Type B pancreatic cell (in vitro differentiated cells): ENCODE measurements at regions not wholly inside any gene's neighbourhood (a gene's known extent, or its start where the extent isn't known, plus 50 kb on each side); places are given as distances from the start of the nearest gene placed in this dataset.

Experiments used
- DNase-seq: peaks from one replicate; pipeline ENCODE4 v3.0.0; 2021; ENCODE audit warnings: mixed read lengths; ENCODE audit not compliant: unreplicated experiment; ENCODE audit errors: extremely low spot score
- H3K27ac Mint-ChIP-seq: 2 replicates; pipeline ENCODE4 v1.8.0; 2021; ENCODE audit warnings: mild to moderate bottlenecking, mixed read lengths
- H3K27me3 Mint-ChIP-seq: 2 replicates; pipeline ENCODE4 v1.8.0; 2021; ENCODE audit warnings: mixed read lengths
- H3K36me3 Mint-ChIP-seq: 2 replicates; pipeline ENCODE4 v1.8.0; 2021; ENCODE audit warnings: mixed read lengths
- H3K4me1 Mint-ChIP-seq: one replicate; pipeline ENCODE4 v1.8.0; 2021; ENCODE audit warnings: mixed read lengths; ENCODE audit not compliant: unreplicated experiment
- H3K4me3 Mint-ChIP-seq: 2 replicates; pipeline ENCODE4 v1.8.0; 2021; ENCODE audit warnings: mild to moderate bottlenecking, mixed read lengths
- H3K9me3 Mint-ChIP-seq: 2 replicates; pipeline ENCODE4 v1.8.0; 2021; ENCODE audit warnings: mixed read lengths
- CTCF ChIP-seq: fragments of 200-600 bp; sonication (generic); conservative IDR thresholded peaks from 2 replicates; pipeline ENCODE4 v1.5.0; 2021; ENCODE audit warnings: antibody characterized with exemption, mild to moderate bottlenecking

GRCh38 chr4:108385076-108385475, 216.3 kb upstream of the LEF1 start:
- DNase-seq: no peak
- Mint-ChIP-seq H3K27ac (no peak overlapping the region), H3K27me3 (no peaks in the 10 kb centered on the region), H3K4me3 (no peak overlapping the region), H3K4me1 (no peaks in the 10 kb centered on the region), H3K9me3 (no peaks in the 10 kb centered on the region), H3K36me3 (no peaks in the 10 kb centered on the region)
- no peak for TF ChIP-seq CTCF

GRCh38 chr4:108384544-108384943, 215.8 kb upstream of the LEF1 start:
- Mint-ChIP-seq H3K4me3 (no peak overlapping the region), H3K4me1 (no peaks in the 10 kb centered on the region), H3K9me3 (no peaks in the 10 kb centered on the region), H3K36me3 (no peaks in the 10 kb centered on the region), H3K27me3 (no peaks in the 10 kb centered on the region), H3K27ac (no peak overlapping the region)
- TF ChIP-seq CTCF: no peak
- DNase-seq: no peak

- no peak overlapping the region for H3K27ac Mint-ChIP-seq
- no peaks in the 10 kb centered on the region for H3K4me1 Mint-ChIP-seq
- TF ChIP-seq CTCF: no peak
- no peaks in the 10 kb centered on the region for H3K36me3 Mint-ChIP-seq
- no peaks in the 10 kb centered on the region for H3K27me3 Mint-ChIP-seq
- no peak overlapping the region for H3K4me3 Mint-ChIP-seq
- no peaks in the 10 kb centered on the region for H3K9me3 Mint-ChIP-seq
- DNase-seq: no peak
These were observed 214.4 kb upstream of the LEF1 start for GRCh38 chr4:108383157-108383556.

GRCh38 chr4:108382751-108383150, 214.0 kb upstream of the LEF1 start:
- TF ChIP-seq CTCF: no peak
- Mint-ChIP-seq H3K9me3 (no peaks in the 10 kb centered on the region), H3K4me1 (no peaks in the 10 kb centered on the region), H3K27ac (no peak overlapping the region), H3K27me3 (no peaks in the 10 kb centered on the region), H3K36me3 (no peaks in the 10 kb centered on the region), H3K4me3 (no peak overlapping the region)
- no peak for DNase-seq

GRCh38 chr4:108378164-108378563, 209.4 kb upstream of the LEF1 start:
- H3K27me3 Mint-ChIP-seq: peaks cover 2% of the 10 kb centered on the region
- no peak for TF ChIP-seq CTCF

GRCh38 chr4:108377021-108377420, 208.3 kb upstream of the LEF1 start:
- no peak for DNase-seq
- Mint-ChIP-seq H3K36me3 (no peaks in the 10 kb centered on the region), H3K9me3 (no peaks in the 10 kb centered on the region), H3K27ac (no peak overlapping the region), H3K27me3 (peaks cover 4% of the 10 kb centered on the region), H3K4me3 (no peak overlapping the region), H3K4me1 (no peaks in the 10 kb centered on the region)
- TF ChIP-seq CTCF: no peak

More at GRCh38 chr4:108378164-108378563, 209.4 kb upstream of the LEF1 start:
- Mint-ChIP-seq H3K27ac (no peak overlapping the region), H3K4me3 (no peak overlapping the region), H3K9me3 (no peaks in the 10 kb centered on the region), H3K4me1 (no peaks in the 10 kb centered on the region), H3K36me3 (no peaks in the 10 kb centered on the region)
- DNase-seq: no peak
